ENCODE measurements at regions not wholly inside any gene's neighbourhood (a gene's known extent, or its start where the extent isn't known, plus 50 kb on each side); places are given as distances from the start of the nearest gene placed in this dataset.
"Not testable (repeated sequence)": the region's sequence is repeated elsewhere in the genome, so short reads cannot be mapped to it uniquely, and the experiment has no call there.

- intact Hi-C loops (cut with micrococcal nuclease; ENCODE audit: unreplicated experiment) = no loop called here
- no peak overlapping the region for H3K27ac ChIP-seq (ENCODE audit: low read depth, low read length, poor library complexity, severe bottlenecking)
- DNase-seq (ENCODE audit: low spot score) = no peak
- H3K4me3 ChIP-seq (ENCODE audit: low read depth, low read length, poor library complexity, severe bottlenecking) = no peak overlapping the region
- TF ChIP-seq CTCF (conservative IDR thresholded peaks at IDR 0.05; ENCODE audit: low read length) (no peak), EZH2phosphoT487 (IDR thresholded peaks at IDR 0.05; ENCODE audit: borderline replicate concordance, low read depth, low read length) (no peak)
- H3K4me2 ChIP-seq (ENCODE audit: low read length) = no peak overlapping the region
- H3K4me1 ChIP-seq (ENCODE audit: insufficient read depth, low read length, poor library complexity, severe bottlenecking) = no peaks in the 10 kb centered on the region
- H3K36me3 ChIP-seq (ENCODE audit: insufficient read depth, low read length) = no peaks in the 10 kb centered on the region
- ChIA-PET POLR2A (interaction anchor here (0.7 kb wide), 1 partner anchor 201 kb away, joined by 3 read pairs; no protein-coding TSS in a partner anchor), CTCF (ENCODE audit: unreplicated experiment) (no interaction called here)
- H3K9me2 ChIP-seq (ENCODE audit: insufficient read depth, low read length) = no peaks in the 10 kb centered on the region
- H4K20me1 ChIP-seq (ENCODE audit: insufficient read depth, low read length) = no peaks in the 10 kb centered on the region
- no peaks in the 10 kb centered on the region for H3K79me2 ChIP-seq (ENCODE audit: insufficient read depth, low read depth, low read length)
- H2AFZ ChIP-seq (ENCODE audit: low read length) = no peak overlapping the region
- 0 out of 2 replicates have a peak, but pooled peaks cover 8% of the 10 kb centered on the region for H3K9me3 ChIP-seq (ENCODE audit: low read length)
- no TSS peak for BruUV-seq (replicated peaks)
Measured at GRCh38 chr12:23380419-23381100, 568.9 kb downstream of the SOX5 start.

DNA sequence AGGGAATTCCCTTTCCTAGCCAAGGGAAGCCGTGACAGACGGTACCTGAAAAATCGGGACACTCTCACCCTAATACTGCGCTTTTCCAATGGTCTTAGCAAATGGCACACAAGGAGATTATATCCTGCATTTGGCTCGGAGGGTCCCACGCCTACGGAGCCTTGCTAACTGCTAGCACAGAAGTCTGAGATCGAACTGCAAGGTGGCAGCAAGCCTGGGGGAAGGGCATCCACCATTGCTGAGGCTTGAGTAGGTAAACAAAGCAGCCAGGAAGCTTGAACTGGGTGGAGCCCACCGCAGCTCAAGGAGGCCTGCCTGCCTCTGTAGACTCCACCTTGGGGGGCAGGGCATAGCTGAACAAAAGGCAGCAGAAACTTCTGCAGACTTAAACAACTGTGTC, 560.6 kb downstream of the SOX5 start:
- H3K4me1 ChIP-seq (ENCODE audit: insufficient read depth, low read length, poor library complexity, severe bottlenecking); H3K9me3 ChIP-seq (ENCODE audit: low read length); intact Hi-C loops (cut with micrococcal nuclease; ENCODE audit: unreplicated experiment); POLR2A ChIA-PET; DNase-seq (ENCODE audit: low spot score); H3K36me3 ChIP-seq (ENCODE audit: insufficient read depth, low read length); H3K4me3 ChIP-seq (ENCODE audit: low read depth, low read length, poor library complexity, severe bottlenecking); H3K79me2 ChIP-seq (ENCODE audit: insufficient read depth, low read depth, low read length); H3K27ac ChIP-seq (ENCODE audit: low read depth, low read length, poor library complexity, severe bottlenecking); H2AFZ ChIP-seq (ENCODE audit: low read length); H3K4me2 ChIP-seq (ENCODE audit: low read length); BruUV-seq (replicated peaks); CTCF ChIA-PET (ENCODE audit: unreplicated experiment); H4K20me1 ChIP-seq (ENCODE audit: insufficient read depth, low read length); H3K9me2 ChIP-seq (ENCODE audit: insufficient read depth, low read length): not testable (repeated sequence)

- CTCF ChIA-PET (ENCODE audit: unreplicated experiment); H2AFZ ChIP-seq (ENCODE audit: low read length); H3K9me3 ChIP-seq (ENCODE audit: low read length); H3K36me3 ChIP-seq (ENCODE audit: insufficient read depth, low read length); H3K4me1 ChIP-seq (ENCODE audit: insufficient read depth, low read length, poor library complexity, severe bottlenecking); H3K79me2 ChIP-seq (ENCODE audit: insufficient read depth, low read depth, low read length); BruUV-seq (replicated peaks); H3K27ac ChIP-seq (ENCODE audit: low read depth, low read length, poor library complexity, severe bottlenecking); H3K9me2 ChIP-seq (ENCODE audit: insufficient read depth, low read length); H4K20me1 ChIP-seq (ENCODE audit: insufficient read depth, low read length); H3K4me2 ChIP-seq (ENCODE audit: low read length); DNase-seq (ENCODE audit: low spot score); POLR2A ChIA-PET; intact Hi-C loops (cut with micrococcal nuclease; ENCODE audit: unreplicated experiment); H3K4me3 ChIP-seq (ENCODE audit: low read depth, low read length, poor library complexity, severe bottlenecking): not testable (repeated sequence)
Measured at GRCh38 chr12:23389315-23389714, 560.2 kb downstream of the SOX5 start.
